ENCODE measurements at regions not wholly inside any gene's neighbourhood (a gene's known extent, or its start where the extent isn't known, plus 50 kb on each side); places are given as distances from the start of the nearest gene placed in this dataset.

- Histone ChIP-seq H3K9me3 (no peaks in the 10 kb centered on the region), H3K36me3 (no peaks in the 10 kb centered on the region), H3K4me3 (no peak overlapping the region), H3K27me3 (no peaks in the 10 kb centered on the region), H3K4me1 (peaks cover 0 to 9% (median 2%) of the 10 kb centered on the region in 4 donors), H3K27ac (replicated peaks in 1 of 4) (no peak overlapping the region)
- intact Hi-C loops (cut with DNase I), result no loop called here
- TF ChIP-seq POLR2AphosphoS5 (IDR thresholded peaks at IDR 0.05), result no peak
- TF ChIP-seq POLR2A (IDR thresholded peaks at IDR 0.05; ENCODE audit: low read depth), result no peak
- TF ChIP-seq EP300 (IDR thresholded peaks at IDR 0.05), result no peak
- TF ChIP-seq CTCF (IDR thresholded peaks at IDR 0.05), result no peak
- no peak for DNase-seq (ENCODE audit: extremely low spot score)
- WGBS, result 88% methylated on average over 1 of the region's 1 CpG
Measured at GRCh38 chr4:138558886-138559285, 316.7 kb upstream of the SLC7A11 start.

DNA sequence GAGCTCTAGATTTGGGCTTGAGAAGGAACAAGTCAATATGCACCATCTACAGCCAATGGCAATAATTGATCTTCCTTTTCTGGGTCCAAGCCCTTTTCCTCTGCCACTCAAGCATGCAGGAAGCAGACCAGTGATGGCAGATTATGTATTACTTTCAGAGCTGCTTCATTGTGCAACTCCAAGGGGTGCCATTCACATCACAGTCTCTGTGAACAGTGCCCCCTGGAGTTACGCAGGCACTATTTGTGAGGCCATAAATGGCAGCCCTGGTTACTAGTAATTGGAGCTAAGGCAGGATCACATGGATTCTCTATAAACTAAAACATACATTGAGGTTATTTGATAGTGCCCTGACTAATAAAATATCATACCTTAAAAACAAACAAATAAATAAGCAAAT, 313.4 kb upstream of the SLC7A11 start:
- DNase-seq (ENCODE audit: extremely low spot score), result no peak
- Histone ChIP-seq H3K4me1 (no peaks in the 10 kb centered on the region), H3K9me3 (no peaks in the 10 kb centered on the region), H3K36me3 (no peaks in the 10 kb centered on the region), H3K4me3 (no peak overlapping the region), H3K27ac (replicated peaks in 1 of 4) (no peak overlapping the region), H3K27me3 (no peaks in the 10 kb centered on the region)
- 93% methylated on average over 1 of the region's 1 CpG for WGBS
- intact Hi-C loops (cut with DNase I), result no loop called here
- TF ChIP-seq POLR2A (IDR thresholded peaks at IDR 0.05; ENCODE audit: low read depth) (no peak), EP300 (IDR thresholded peaks at IDR 0.05) (no peak), POLR2AphosphoS5 (IDR thresholded peaks at IDR 0.05) (no peak), CTCF (IDR thresholded peaks at IDR 0.05) (no peak)

DNA sequence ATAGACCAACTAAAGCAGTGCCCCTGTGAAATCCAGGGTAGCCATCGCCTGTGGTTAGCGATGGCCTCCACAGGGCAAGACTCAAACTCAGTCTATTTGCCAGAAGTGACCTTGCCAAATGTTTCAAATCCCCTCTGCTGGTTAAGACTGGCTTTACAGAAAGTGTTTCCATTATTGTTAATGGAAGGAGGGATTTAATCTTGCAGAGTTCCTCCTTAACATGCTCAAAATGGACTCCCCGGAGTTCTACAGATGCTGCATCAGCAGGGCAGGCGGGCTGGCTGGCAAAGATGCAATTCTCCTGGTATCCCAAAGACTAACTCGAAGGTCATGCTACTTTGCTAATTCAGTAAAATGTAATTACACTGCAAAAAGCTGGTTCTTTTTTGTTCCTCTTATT, 313.0 kb upstream of the SLC7A11 start:
- no peak overlapping the region for H3K4me3 ChIP-seq
- H3K27ac ChIP-seq (replicated peaks in 1 of 4), result no peak overlapping the region
- no peak for TF ChIP-seq EP300 (IDR thresholded peaks at IDR 0.05)
- no peak for TF ChIP-seq CTCF (IDR thresholded peaks at IDR 0.05)
- TF ChIP-seq POLR2A (IDR thresholded peaks at IDR 0.05; ENCODE audit: low read depth), result no peak
- no peak for TF ChIP-seq POLR2AphosphoS5 (IDR thresholded peaks at IDR 0.05)
- no peaks in the 10 kb centered on the region for H3K27me3 ChIP-seq
- no peak for DNase-seq (ENCODE audit: extremely low spot score)
- WGBS, result 85% methylated on average over 5 of the region's 5 CpGs
- intact Hi-C loops (cut with DNase I), result no loop called here
- H3K36me3 ChIP-seq, result no peaks in the 10 kb centered on the region
- no peaks in the 10 kb centered on the region for H3K9me3 ChIP-seq
- no peaks in the 10 kb centered on the region for H3K4me1 ChIP-seq

- Histone ChIP-seq H3K9me3 (no peaks in the 10 kb centered on the region), H3K4me1 (no peaks in the 10 kb centered on the region), H3K4me3 (no peak overlapping the region), H3K27me3 (no peaks in the 10 kb centered on the region), H3K27ac (replicated peaks in 1 of 4) (no peak overlapping the region), H3K36me3 (no peaks in the 10 kb centered on the region)
- 86% methylated on average over 18 of the region's 49 CpGs for WGBS
- DNase-seq (ENCODE audit: extremely low spot score), result no peak
- intact Hi-C loops (cut with DNase I), result no loop called here
- TF ChIP-seq POLR2AphosphoS5 (IDR thresholded peaks at IDR 0.05), result no peak
- TF ChIP-seq EP300 (IDR thresholded peaks at IDR 0.05), result no peak
- no peak for TF ChIP-seq POLR2A (IDR thresholded peaks at IDR 0.05; ENCODE audit: low read depth)
- TF ChIP-seq CTCF (IDR thresholded peaks at IDR 0.05), result no peak
Measured at GRCh38 chr4:138553001-138553845, 311.1 kb upstream of the SLC7A11 start.

All from esophagus muscularis mucosa (tissue), 4 donors.